NCI-H1092 treated with DMSO at 0.1 percent for 48 hours (cell line): ENCODE measurements at regions not wholly inside any gene's neighbourhood (a gene's known extent, or its start where the extent isn't known, plus 50 kb on each side); places are given as distances from the start of the nearest gene placed in this dataset.
A peak's percentile ranks its signal among the peaks of the same experiment; 100 is the strongest.
"Not testable (repeated sequence)": the region's sequence is repeated elsewhere in the genome, so short reads cannot be mapped to it uniquely, and the experiment has no call there.

Experiments used
- DNase-seq: peaks from one replicate; lab custom pipeline; 2025; lab: John Stamatoyannopoulos, UW

DNA sequence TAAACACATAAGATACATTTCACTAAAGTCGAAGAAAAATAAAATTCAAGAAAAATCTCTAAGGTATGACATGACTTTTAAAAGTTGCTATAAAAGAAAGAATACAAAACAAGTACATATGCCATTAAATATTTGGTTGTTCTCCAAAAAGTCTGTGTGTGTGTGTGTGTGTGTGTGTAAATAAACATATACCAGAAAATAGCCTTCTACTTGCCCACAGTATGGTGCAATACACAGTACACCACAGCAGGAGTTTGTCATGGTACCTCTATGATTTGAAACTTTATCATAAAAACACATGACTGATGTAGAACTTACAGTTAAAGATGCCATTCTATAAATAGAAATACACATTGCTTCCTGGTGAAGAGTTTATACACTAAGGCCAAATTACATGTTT is 692.7 kb upstream of the MGAT4C start:
- no peak for DNase-seq

DNA sequence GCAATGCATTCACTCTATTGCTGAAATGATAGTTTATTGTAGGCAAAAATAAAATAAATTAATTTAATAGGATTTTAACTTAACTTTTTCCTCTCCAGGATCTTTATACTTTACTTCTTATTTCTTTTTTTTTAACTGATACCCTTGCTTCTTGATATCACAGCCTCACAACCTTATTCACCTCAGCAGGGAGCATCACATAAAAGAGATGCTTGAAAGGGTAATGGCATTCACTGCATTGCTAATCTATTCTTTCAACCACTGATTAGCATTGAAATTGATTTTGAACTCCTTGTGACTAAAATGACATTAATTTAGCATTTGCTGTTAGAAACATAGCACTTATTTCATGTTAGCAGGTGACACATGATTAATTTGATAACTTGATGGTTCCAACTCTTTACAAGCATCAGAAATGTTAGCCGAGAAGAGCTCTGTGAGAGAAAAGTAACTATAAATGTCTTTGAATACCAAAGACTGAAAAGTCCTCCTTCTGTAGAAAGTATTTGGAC is 689.5 kb upstream of the MGAT4C start:
- no peak for DNase-seq

DNA sequence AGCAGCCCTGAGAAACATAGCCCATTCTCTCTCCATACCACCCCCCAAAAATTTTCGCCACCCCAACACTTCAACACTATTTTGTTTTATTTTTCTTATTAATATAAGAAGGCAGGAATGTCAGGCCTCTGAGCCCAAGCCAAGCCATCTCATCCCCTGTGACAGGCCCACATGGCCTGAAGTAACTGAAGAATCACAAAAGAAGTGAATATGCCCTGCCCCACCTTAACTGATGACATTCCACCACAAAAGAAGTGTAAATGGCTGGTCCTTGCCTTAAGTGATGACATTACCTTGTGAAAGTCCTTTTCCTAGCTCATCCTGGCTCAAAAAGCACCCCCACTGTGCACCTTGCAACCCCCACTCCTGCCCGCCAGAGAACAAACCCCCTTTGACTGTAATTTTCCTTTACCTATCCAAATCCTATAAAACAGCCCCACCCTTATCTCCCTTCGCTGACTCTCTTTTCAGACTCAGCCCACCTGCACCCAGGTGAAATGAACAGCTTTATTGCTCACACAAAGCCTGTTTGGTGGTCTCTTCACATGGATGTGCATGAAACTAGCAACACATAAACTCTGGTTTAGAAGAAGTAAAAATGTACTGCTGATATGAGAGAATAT is 688.1 kb upstream of the MGAT4C start:
- DNase-seq: not testable (repeated sequence)

DNA sequence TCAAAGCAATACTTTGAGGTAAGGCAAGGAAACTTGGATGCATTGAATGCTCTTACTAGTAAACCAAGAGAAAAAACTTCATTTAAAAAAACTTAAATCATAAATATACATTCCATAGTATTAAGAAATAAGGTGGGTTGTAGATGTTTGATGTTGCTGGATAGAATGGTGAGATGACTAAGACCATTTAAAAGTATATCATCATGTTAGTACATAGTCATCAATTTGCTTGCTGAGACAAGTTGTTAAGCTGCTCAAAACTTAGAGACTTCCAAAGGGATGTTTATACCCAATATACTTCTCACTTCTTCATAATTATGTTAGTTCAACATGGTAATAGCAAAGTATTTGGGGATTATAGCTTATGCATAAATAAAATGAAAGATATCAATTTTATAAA is 675.5 kb upstream of the MGAT4C start:
- DNase-seq: no peak

DNA sequence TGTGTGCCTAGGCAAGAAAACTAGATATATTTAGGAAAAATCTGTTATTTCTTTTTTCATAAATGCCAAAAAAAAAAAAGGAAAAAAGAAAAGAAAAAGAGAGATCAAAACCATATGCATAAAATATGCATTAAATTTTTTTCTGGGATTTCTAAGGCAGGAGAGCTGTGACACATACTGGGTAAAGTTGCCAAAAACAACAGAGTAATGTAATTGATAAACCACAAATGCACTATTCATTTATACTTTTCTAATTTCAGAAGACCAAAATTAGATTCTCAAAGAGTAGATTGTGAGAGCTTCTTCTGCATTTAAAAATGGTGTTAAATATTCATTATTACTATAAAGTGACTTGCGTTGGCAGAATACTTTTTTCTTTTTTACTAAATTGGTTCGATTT is 673.8 kb upstream of the MGAT4C start:
- no peak for DNase-seq

DNA sequence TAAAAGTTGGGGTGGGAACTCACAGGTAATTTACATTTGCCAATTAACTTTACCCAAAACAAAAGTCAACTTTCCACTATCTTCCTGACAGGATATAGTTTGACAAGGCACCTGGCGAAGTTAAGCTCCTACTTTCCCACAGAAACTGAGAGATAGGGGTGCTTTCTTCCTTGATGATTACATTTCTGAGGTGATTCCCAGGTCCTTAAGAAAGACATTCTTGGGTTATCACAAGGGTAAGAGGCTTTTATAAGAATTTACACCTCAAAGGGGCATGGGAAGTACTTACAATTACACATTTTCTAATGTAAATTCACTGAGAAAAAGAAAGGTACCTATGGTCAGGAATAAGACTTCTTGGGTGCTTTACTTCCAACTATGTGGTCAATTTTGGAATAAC is 660.9 kb upstream of the MGAT4C start:
- no peak for DNase-seq

DNA sequence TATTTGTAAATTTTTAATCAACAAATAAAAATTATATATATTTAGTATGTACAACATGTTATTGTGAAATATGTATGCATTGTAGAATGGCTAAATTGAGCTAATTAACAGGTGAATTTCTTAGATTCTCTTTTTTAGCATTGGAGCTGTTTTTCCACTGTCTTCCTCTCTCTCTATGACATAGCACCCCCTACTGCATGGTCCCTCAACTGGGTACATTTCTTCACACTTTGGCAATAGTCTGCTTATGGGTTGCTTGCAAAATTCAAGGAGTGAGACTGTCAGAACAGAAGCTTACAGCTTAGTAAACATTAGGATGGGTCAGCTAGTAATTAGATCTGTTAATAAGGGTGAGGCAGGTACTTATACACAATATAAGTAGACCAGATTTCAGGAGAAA is 658.5 kb upstream of the MGAT4C start:
- peak; percentile 12 for DNase-seq

GRCh38 chr12:86911973-86912372 is 655.8 kb upstream of the MGAT4C start:
- no peak for DNase-seq

GRCh38 chr12:86903159-86903558 is 647.0 kb upstream of the MGAT4C start:
- no peak for DNase-seq

GRCh38 chr12:86860776-86861175 is 604.6 kb upstream of the MGAT4C start:
- DNase-seq: no peak

DNA sequence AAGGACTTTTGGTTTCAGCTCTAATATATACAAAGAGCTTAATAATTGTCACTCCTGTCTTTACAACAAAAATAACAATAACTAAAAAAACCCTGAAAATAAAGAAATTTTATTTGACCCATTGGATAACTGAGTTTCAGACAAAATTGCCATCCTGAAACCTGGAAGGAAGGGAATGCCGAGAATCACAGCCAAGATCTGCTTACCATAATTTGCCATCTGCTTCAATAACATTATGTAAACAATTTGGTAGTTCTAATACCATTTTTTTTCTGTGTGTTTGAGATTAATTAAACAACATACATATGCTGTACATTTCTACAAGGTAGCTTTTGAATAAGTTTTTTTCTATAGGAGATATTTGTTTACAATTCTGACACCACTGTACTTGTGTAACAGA is 596.3 kb upstream of the MGAT4C start:
- DNase-seq: no peak

DNA sequence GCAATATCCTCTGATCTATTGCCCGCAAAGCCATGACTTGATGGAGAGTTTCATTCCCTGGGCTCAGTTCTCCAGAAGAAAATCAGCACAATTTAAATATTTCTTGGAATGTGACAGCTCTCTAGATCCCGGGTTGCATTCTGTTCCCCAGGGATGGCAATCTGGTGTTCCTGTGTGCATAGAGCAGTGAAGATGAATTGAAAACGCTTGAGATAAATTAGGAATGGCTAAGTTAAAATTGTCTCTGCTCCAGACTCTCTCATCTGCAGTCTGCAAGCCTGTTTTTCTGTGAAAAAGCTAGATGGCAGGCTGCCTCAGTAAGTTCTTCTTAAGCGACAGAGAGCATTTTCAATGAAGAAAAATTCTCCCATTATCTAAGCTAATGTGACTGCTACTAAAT is 582.5 kb upstream of the MGAT4C start:
- no peak for DNase-seq

GRCh38 chr12:86838260-86838659 is 582.1 kb upstream of the MGAT4C start:
- DNase-seq: no peak

- DNase-seq: no peak
Measured at GRCh38 chr12:86837246-86837645, 581.1 kb upstream of the MGAT4C start.

DNA sequence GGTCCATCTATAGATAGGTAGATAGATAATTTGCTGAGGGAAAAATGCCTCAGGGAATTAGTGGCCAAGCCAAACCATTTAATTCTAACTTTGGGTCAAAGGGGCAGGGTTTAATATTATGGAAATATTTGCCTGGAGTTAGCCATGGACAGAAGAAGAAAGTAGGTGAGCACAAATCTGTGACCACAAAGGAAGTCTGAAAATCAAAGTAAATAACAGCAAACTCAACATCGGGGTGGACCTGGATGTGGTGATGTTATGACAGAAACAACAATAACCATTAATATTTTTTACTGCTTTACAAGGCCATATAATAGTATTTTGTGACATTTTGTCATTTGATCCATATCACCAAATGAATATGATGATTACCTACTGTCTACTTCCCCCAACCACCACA is 578.0 kb upstream of the MGAT4C start:
- DNase-seq: no peak

- DNase-seq: no peak
Measured at GRCh38 chr12:86827409-86827808, 571.2 kb upstream of the MGAT4C start.

DNA sequence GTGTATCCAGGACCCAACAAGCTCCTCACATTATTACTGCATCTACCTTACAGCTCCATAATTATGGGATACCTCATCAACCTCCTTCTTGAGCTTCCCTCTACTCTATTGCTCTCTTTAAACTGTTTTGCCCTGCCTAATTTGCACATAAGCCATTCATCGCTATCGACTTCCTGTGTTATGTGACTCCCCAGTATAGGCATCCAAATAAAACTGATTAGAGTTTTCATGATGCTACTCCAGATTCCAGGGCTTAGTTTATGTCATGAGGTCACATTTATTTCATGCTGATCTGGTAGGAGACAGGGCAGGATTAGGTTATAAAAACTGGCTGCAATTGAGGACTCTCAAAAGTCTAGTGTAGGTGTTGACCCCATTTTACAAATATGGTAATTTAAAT is 569.9 kb upstream of the MGAT4C start:
- DNase-seq: no peak

DNA sequence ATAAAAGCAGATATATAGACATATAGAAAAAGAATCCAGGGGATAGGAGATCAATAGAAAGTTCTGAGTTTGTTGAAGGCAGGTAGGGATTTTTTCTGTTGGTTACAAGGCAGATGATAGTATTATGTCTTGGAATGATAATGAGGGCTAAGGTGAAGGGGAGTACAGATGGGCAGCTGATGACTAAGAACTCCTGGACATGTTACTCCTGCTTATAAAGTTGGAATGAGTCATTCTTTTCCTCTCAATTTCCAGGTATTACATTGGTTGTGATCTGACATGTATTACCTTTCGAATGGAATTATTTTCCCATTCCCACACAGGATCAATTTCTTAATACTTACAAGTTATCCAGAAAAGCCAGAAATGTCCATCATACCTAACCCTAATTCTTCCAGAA is 545.2 kb upstream of the MGAT4C start:
- DNase-seq: no peak

DNA sequence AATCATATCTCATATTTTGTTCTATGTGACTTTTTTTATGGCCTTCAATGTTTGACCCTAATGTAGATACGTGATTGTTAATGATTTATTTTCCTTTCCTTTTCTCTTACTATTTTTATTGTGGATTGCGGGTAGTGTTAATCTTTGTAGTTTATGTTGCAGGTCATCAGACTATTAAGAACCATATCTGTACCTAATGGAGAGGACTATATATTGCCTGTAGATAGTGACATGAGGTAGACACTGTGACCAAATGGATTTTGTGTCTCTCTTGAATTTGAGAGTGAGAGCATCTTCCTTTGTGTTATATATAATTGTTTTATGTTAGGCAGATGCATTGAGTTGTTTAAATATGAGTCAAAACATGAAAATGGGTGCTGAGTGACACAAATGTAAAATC is 543.4 kb upstream of the MGAT4C start:
- no peak for DNase-seq

- DNase-seq: no peak
Measured at GRCh38 chr12:86796550-86796949, 540.4 kb upstream of the MGAT4C start.

DNA sequence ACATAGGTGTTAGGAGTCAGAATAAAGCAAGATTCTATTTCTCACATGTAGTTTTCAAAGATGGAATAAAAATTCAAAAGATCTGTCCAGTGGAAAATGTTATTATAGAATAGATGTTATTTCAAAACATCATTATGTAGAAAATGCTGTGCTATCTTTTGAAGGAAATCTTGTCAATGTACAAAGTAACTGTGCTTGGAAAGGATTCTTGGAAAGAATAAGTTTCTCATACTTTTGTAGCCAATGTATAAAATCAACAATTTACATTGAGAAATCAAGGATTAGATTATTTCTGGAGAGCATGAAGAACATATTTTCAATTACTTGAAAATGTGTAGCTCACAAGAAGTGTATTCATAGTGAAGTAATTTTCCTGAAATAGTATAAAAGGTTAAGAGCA is 532.5 kb upstream of the MGAT4C start:
- DNase-seq: no peak

DNA sequence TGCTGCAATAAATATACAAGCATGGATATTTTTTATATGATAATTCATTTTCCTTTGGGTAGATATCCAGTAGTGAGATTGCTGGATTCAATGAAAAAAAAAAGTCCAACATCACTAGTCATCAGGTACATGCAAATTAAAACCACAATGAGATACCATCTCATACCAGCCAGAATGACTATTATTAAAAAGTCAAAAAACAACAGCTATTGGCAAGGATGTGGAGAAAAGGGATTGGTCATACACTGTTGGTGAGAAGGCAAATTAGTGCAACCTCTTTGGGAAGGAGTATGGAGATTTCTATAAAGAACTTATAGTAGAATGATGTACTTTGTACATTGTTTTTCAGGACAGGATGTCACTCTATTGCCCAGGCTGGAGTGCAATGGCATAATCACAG is 531.2 kb upstream of the MGAT4C start:
- no peak for DNase-seq

- DNase-seq: no peak
Measured at GRCh38 chr12:86777325-86777724, 521.1 kb upstream of the MGAT4C start.

GRCh38 chr12:86774841-86775388 is 518.7 kb upstream of the MGAT4C start:
- DNase-seq: no peak
